HCT116 (cell line): ENCODE measurements at regions not wholly inside any gene's neighbourhood (a gene's known extent, or its start where the extent isn't known, plus 50 kb on each side); places are given as distances from the start of the nearest gene placed in this dataset.

Experiments used
- ATAC-seq: fragments of 200-7000 bp; cut with Tn5 transposase; 2 replicates; pipeline ENCODE4 v1.9.1; 2020; ENCODE audit warnings: mild to moderate bottlenecking, moderate library complexity
- BruUV-seq: library from RNA; stranded (reverse); fragments of 400-500 nt; replicated peaks from 2 replicates; lab custom pipeline; 2021; lab: Mats Ljungman, UMichigan
- CTCF ChIA-PET: fragments of 300-600 bp; sonication (Branson Sonifier 250); formaldehyde crosslinking; loops from one replicate; lab custom pipeline; 2021; ENCODE audit warnings: antibody characterized with exemption; lab: Charles Lee
- POLR2A ChIA-PET: fragments of 300-600, 350-600 bp; sonication (Branson Sonifier 250); formaldehyde crosslinking; loops from one replicate; lab custom pipeline; 2021; ENCODE audit warnings: antibody characterized with exemption; lab: Charles Lee
- RAD21 ChIA-PET, 2 experiments: fragments of 300-600 bp; sonication (Branson Sonifier 250); formaldehyde crosslinking; loops; one replicate each; lab custom pipeline; 2023; ENCODE audit warnings: low total read pairs in 2 of 2; ENCODE audit not compliant: uncharacterized antibody in 2 of 2, unreplicated experiment in 2 of 2, low non-redundant PET in 1 of 2; lab: Charles Lee
- DNase-seq: peaks from one replicate; pipeline ENCODE4 v3.0.0-alpha.2; 2010; ENCODE audit warnings: low read depth, low spot score
- H2AFZ ChIP-seq: fragments of 200-600 bp; shearing (Covaris generic), sonication (generic); 2 replicates; pipeline ENCODE4 v1.6.1; 2017; ENCODE audit warnings: low read depth, mixed run types, mixed read lengths, antibody characterized with exemption, low read length; ENCODE audit not compliant: poor library complexity, severe bottlenecking
- H3K27ac ChIP-seq: 2 replicates; pipeline ENCODE4 v1.5.1; 2012; ENCODE audit warnings: low read depth, low read length
- H3K27me3 ChIP-seq: fragments of 200-600 bp; sonication (generic); 2 replicates; pipeline ENCODE4 v1.6.1; 2016; ENCODE audit warnings: mixed run types, low read length, mixed read lengths; ENCODE audit not compliant: insufficient read depth
- H3K36me3 ChIP-seq, 2 experiments: fragments of 200-500 bp in 1 of 2; fragments of 200-600 bp in 1 of 2; sonication (Bioruptor generic) in 1 of 2; sonication (generic) in 1 of 2; 2 replicates each; pipeline versions ENCODE4 v1.5.1 to v1.6.1; 2014 to 2016; ENCODE audit warnings: low read length in 2 of 2, inconsistent platforms in 1 of 2, mixed read lengths in 1 of 2, mixed run types in 1 of 2; ENCODE audit not compliant: insufficient read depth in 2 of 2, control insufficient read depth in 1 of 2
- H3K4me1 ChIP-seq, 2 experiments: fragments of 200-600 bp in 1 of 2; sonication (generic) in 1 of 2; 2 replicates each; pipeline versions ENCODE4 v1.5.1 to v1.6.1; 2012 to 2017; ENCODE audit warnings: low read length in 2 of 2, inconsistent platforms in 1 of 2, mild to moderate bottlenecking in 1 of 2, mixed read lengths in 1 of 2, mixed run types in 1 of 2, moderate library complexity in 1 of 2; ENCODE audit not compliant: insufficient read depth in 2 of 2, control insufficient read depth in 1 of 2
- H3K4me2 ChIP-seq: fragments of 200-600 bp; sonication (generic); 2 replicates; pipeline ENCODE4 v1.6.1; 2017; ENCODE audit warnings: mixed run types, low read length, mixed read lengths
- H3K4me3 ChIP-seq, 2 experiments: fragments of 200-600 bp in 1 of 2; sonication (generic) in 1 of 2; replicated peaks in 1 of 2; 2 replicates each; pipeline ENCODE4 v1.5.1; 2011 to 2016; ENCODE audit warnings: low read length in 2 of 2, control low read depth in 1 of 2, low read depth in 1 of 2, mild to moderate bottlenecking in 1 of 2, mixed read lengths in 1 of 2, mixed run types in 1 of 2
- H3K79me2 ChIP-seq: fragments of 200-600 bp; sonication (generic); 2 replicates; pipeline ENCODE4 v1.6.1; 2017; ENCODE audit warnings: mild to moderate bottlenecking, mixed run types, low read length, moderate library complexity, mixed read lengths; ENCODE audit not compliant: insufficient read depth
- H3K9ac ChIP-seq: fragments of 200-600 bp; sonication (generic); 2 replicates; pipeline ENCODE4 v1.6.1; 2016; ENCODE audit warnings: low read length, mixed read lengths
- H3K9me2 ChIP-seq: fragments of 200-600 bp; sonication (generic), shearing (Covaris generic); 2 replicates; pipeline ENCODE4 v1.6.1; 2017; ENCODE audit warnings: mixed run types, mild to moderate bottlenecking, moderate library complexity; ENCODE audit not compliant: insufficient read depth
- H3K9me3 ChIP-seq, 2 experiments: fragments of 200-500 bp in 1 of 2; fragments of 200-600 bp in 1 of 2; sonication (Bioruptor generic) in 1 of 2; sonication (generic) in 1 of 2; 2 replicates each; pipeline ENCODE4 v1.6.1; 2014 to 2017; ENCODE audit warnings: low read length in 2 of 2, mixed read lengths in 2 of 2, inconsistent platforms in 1 of 2, low read depth in 1 of 2, mild to moderate bottlenecking in 1 of 2, mixed run types in 1 of 2, moderate library complexity in 1 of 2; ENCODE audit not compliant: control insufficient read depth in 1 of 2, insufficient read depth in 1 of 2
- H4K20me1 ChIP-seq: fragments of 200-600 bp; sonication (generic), shearing (Covaris generic); 2 replicates; pipeline ENCODE4 v1.6.1; 2017; ENCODE audit warnings: mixed run types, mild to moderate bottlenecking, moderate library complexity; ENCODE audit not compliant: insufficient read depth
- CEBPB ChIP-seq: IDR thresholded peaks from 2 replicates; pipeline ENCODE4 v1.6.1; 2012; ENCODE audit warnings: low read depth
- RAD21 ChIP-seq: IDR thresholded peaks from 2 replicates; pipeline ENCODE4 v1.6.1; 2012; ENCODE audit warnings: low read depth, mild to moderate bottlenecking
- SIN3A ChIP-seq: IDR thresholded peaks from 2 replicates; pipeline ENCODE4 v1.6.1; 2012; ENCODE audit warnings: low read depth
- SRF ChIP-seq: IDR thresholded peaks from 2 replicates; pipeline ENCODE4 v1.6.1; 2012; ENCODE audit warnings: low read depth
- TCF7L2 ChIP-seq: IDR thresholded peaks from 2 replicates; pipeline ENCODE4 v1.7.0; 2011; ENCODE audit warnings: borderline replicate concordance, inconsistent platforms; ENCODE audit not compliant: insufficient read depth, insufficient read length; ENCODE audit errors: extremely low read depth
- ZFX ChIP-seq: fragments of 450-650 bp; IDR thresholded peaks from 2 replicates; pipeline ENCODE4 v1.6.1; 2017
- ZNF274 ChIP-seq: fragments of 200-500 bp; sonication (Bioruptor generic); IDR thresholded peaks from 2 replicates; pipeline ENCODE4 v1.6.1; 2014; ENCODE audit warnings: mild to moderate bottlenecking, low read depth, low read length, inconsistent platforms
- intact Hi-C: fragments of 100-400 bp; cut with micrococcal nuclease; formaldehyde crosslinking; loops from 2 replicates; pipeline ENCODE4 v1.10.0; 2022

GRCh38 chr10:61112771-61113170, 168.8 kb upstream of the RHOBTB1 start:
- DNase-seq (no peak), ATAC-seq (no peak)
- H3K9me2 ChIP-seq: no peaks in the 10 kb centered on the region
- no peaks in the 10 kb centered on the region for H3K36me3 ChIP-seq
- no peaks in the 10 kb centered on the region for H3K79me2 ChIP-seq
- no peaks in the 10 kb centered on the region for H3K9me3 ChIP-seq
- no peak overlapping the region for H3K27ac ChIP-seq
- POLR2A ChIA-PET: no interaction called here
- RAD21 ChIA-PET: no interaction called here
- no peak for TF ChIP-seq SRF
- TF ChIP-seq CEBPB: no peak
- no peak for TF ChIP-seq ZNF274
- TF ChIP-seq RAD21: no peak
- no peak overlapping the region for H3K4me2 ChIP-seq
- intact Hi-C loops: no loop called here
- H4K20me1 ChIP-seq: no peaks in the 10 kb centered on the region
- no peak overlapping the region for H2AFZ ChIP-seq
- no peak overlapping the region for H3K4me3 ChIP-seq
- CTCF ChIA-PET: no interaction called here
- H3K4me1 ChIP-seq: no peaks in the 10 kb centered on the region
- H3K27me3 ChIP-seq: no peaks in the 10 kb centered on the region
- no peak overlapping the region for H3K9ac ChIP-seq
- BruUV-seq: no TSS peak

DNA sequence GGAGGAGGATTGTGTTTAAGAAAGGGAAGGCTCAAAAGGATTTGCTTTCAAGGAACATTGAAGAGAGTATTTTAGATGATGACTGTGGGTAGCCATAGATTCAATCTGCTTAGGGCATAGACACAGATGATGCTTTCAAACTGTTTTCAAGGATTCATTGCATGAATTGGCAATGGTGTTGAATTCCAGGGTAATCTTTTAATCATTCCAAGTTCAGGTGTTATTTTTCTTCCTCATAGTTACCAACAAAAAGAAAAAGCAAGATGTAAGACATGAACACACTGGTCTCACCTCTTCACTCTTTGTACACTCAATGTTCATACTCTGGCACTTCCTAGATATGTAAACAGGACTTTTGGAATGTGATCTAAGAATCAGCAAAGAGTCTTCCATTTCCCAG, 167.0 kb upstream of the RHOBTB1 start:
- POLR2A ChIA-PET: no interaction called here
- H3K9me2 ChIP-seq: no peaks in the 10 kb centered on the region
- H3K79me2 ChIP-seq: no peaks in the 10 kb centered on the region
- no peak overlapping the region for H2AFZ ChIP-seq
- H4K20me1 ChIP-seq: no peaks in the 10 kb centered on the region
- H3K4me1 ChIP-seq: no peaks in the 10 kb centered on the region
- H3K27me3 ChIP-seq: no peaks in the 10 kb centered on the region
- H3K9me3 ChIP-seq: no peaks in the 10 kb centered on the region
- H3K9ac ChIP-seq: no peak overlapping the region
- RAD21 ChIA-PET: no interaction called here
- DNase-seq: no peak
- H3K4me3 ChIP-seq: no peak overlapping the region
- no peak for TF ChIP-seq SIN3A
- TF ChIP-seq SRF: no peak
- TF ChIP-seq RAD21: no peak
- TF ChIP-seq ZFX: no peak
- TF ChIP-seq TCF7L2: no peak
- no peak overlapping the region for H3K27ac ChIP-seq
- intact Hi-C loops: no loop called here
- CTCF ChIA-PET: no interaction called here
- H3K36me3 ChIP-seq: no peaks in the 10 kb centered on the region
- BruUV-seq: no TSS peak
- no peak for ATAC-seq
- H3K4me2 ChIP-seq: no peak overlapping the region
